ENCODE measurements at regions not wholly inside any gene's neighbourhood (a gene's known extent, or its start where the extent isn't known, plus 50 kb on each side); places are given as distances from the start of the nearest gene placed in this dataset.

DNA sequence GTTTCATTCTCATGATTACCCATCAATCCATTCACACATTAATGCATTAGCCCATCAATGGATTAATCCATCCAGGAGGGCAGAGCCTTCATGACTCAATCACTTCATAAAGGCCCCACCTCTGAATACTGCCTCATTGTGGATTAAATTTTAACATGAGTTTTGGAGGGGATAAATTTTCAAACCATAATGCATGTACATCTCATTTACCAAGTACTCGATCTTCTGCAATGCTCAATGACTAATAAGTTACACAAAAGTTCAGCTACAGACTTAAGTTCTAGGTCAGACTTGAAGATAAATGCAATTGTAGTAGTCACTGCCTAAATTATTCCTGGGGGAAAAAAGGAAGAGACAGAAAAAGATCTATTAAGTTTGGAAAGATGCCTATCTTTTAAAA is 120.0 kb upstream of the OSR1 start:
- H3K4me3 ChIP-seq, result no peak overlapping the region
- no peaks in the 10 kb centered on the region for H3K27me3 ChIP-seq (ENCODE audit: low read depth)
- TF ChIP-seq, protein P1, sequence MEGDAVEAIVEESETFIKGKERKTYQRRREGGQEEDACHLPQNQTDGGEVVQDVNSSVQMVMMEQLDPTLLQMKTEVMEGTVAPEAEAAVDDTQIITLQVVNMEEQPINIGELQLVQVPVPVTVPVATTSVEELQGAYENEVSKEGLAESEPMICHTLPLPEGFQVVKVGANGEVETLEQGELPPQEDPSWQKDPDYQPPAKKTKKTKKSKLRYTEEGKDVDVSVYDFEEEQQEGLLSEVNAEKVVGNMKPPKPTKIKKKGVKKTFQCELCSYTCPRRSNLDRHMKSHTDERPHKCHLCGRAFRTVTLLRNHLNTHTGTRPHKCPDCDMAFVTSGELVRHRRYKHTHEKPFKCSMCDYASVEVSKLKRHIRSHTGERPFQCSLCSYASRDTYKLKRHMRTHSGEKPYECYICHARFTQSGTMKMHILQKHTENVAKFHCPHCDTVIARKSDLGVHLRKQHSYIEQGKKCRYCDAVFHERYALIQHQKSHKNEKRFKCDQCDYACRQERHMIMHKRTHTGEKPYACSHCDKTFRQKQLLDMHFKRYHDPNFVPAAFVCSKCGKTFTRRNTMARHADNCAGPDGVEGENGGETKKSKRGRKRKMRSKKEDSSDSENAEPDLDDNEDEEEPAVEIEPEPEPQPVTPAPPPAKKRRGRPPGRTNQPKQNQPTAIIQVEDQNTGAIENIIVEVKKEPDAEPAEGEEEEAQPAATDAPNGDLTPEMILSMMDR (IDR thresholded peaks at IDR 0.05), result no peak
- DNase-seq (no peak), ATAC-seq (no peak)
- H3K9me3 ChIP-seq, result no peaks in the 10 kb centered on the region
- intact Hi-C loops (cut with DNase I), result no loop called here
- H3K36me3 ChIP-seq, result no peaks in the 10 kb centered on the region
- no peaks in the 10 kb centered on the region for H3K4me1 ChIP-seq
- H3K27ac ChIP-seq, result no peak overlapping the region

DNA sequence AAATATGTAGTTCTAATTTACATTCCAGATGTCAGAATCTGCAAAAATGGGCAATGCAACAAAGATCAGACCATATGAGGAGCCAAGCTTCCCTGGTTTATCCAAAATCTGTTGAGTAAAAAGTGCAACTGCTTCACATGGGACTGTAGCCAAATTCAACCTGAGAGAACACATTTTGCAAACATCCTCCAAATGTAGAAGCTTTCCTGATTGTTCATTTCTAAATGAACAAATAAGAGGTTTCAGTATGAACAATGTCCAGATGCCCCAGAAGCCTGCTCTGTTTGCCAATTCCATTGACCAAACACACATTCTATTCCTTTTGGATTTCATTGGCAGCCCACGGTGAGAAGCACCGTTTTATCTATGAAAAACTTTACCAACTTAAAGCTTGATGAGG is 117.9 kb upstream of the OSR1 start:
- H3K36me3 ChIP-seq, result no peaks in the 10 kb centered on the region
- DNase-seq (no peak), ATAC-seq (no peak)
- H3K27me3 ChIP-seq (ENCODE audit: low read depth), result no peaks in the 10 kb centered on the region
- TF ChIP-seq, protein P1 (IDR thresholded peaks at IDR 0.05), result no peak
- H3K27ac ChIP-seq, result no peak overlapping the region
- intact Hi-C loops (cut with DNase I), result no loop called here
- no peak overlapping the region for H3K4me3 ChIP-seq
- H3K4me1 ChIP-seq, result no peaks in the 10 kb centered on the region
- no peaks in the 10 kb centered on the region for H3K9me3 ChIP-seq

DNA sequence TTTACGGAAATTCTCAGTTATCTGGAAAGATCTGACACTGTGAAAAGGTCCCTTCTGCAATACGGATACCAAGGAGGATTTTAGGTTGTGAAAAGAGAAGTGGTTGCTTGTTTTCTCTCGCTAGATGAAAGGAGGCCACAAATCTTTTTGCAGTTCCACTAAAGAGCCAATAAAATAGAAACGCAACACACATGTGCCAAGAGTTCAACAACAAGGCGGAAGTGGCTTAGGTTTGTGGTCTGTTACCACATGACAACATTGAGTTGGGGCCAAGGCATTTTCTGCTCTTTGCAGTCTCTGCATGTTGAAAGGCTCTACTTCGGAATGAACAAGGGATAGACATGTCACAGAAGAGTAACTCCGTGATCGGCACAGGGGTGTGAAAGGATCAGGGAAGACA is 115.7 kb upstream of the OSR1 start:
- TF ChIP-seq, protein P1 (IDR thresholded peaks at IDR 0.05), result no peak
- Histone ChIP-seq H3K9me3 (no peaks in the 10 kb centered on the region), H3K4me1 (no peaks in the 10 kb centered on the region), H3K27me3 (ENCODE audit: low read depth) (no peaks in the 10 kb centered on the region), H3K4me3 (no peak overlapping the region), H3K27ac (no peak overlapping the region), H3K36me3 (no peaks in the 10 kb centered on the region)
- no peak for DNase-seq
- no peak for ATAC-seq
- intact Hi-C loops (cut with DNase I), result no loop called here

DNA sequence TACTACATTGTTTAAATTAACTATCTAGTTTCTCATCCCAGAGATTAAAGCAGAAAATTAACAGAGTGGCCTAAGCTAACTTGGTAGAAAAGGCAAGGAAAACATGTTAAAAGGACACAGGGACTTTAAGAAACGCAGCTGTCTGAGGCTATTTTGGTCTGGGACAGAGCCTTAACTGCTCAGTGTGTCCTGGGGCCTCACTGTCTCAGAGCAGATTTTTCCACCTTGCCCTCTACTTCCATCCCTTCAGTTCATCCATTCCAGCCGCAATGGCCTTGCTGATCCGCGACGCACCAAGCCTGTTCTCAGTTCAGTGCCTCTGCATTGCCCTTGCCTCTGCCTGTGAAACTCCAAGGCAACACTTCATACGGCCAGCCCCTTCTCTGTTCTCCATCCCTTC is 114.9 kb upstream of the OSR1 start:
- intact Hi-C loops (cut with DNase I), result no loop called here
- Histone ChIP-seq H3K9me3 (no peaks in the 10 kb centered on the region), H3K4me3 (no peak overlapping the region), H3K4me1 (no peaks in the 10 kb centered on the region), H3K36me3 (no peaks in the 10 kb centered on the region), H3K27ac (no peak overlapping the region), H3K27me3 (ENCODE audit: low read depth) (no peaks in the 10 kb centered on the region)
- ATAC-seq (no peak), DNase-seq (no peak)
- TF ChIP-seq, protein P1 (IDR thresholded peaks at IDR 0.05), result no peak

DNA sequence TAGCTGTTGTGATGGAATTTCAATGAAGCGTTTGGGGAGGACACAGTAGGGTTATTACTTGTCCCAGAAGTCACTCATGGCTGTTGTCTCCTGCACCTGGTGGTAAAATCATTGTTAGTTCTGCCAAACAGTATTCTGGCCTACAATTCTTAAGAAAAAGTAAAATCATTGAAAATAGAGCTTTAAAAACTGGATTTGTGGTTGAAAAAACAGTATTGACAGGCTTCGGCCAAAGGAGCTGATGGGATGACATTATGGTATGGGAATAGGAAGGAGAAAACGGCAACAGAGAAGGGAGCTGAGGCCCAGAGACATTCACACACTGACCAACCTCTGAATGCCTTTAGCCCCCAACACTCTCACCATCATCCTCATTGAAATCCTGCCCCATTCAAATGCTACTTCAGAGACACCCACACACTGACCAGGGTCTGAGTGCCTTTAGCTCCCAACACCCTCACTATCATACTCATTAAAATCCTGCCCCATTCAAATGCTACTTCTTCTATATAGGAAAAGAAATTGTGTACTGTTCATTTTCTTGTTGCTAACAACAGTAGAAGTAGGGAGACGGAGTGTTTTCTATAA is 114.1 kb upstream of the OSR1 start:
- no peaks in the 10 kb centered on the region for H3K4me1 ChIP-seq
- TF ChIP-seq, protein P1 (IDR thresholded peaks at IDR 0.05), result no peak
- no peaks in the 10 kb centered on the region for H3K36me3 ChIP-seq
- no peaks in the 10 kb centered on the region for H3K9me3 ChIP-seq
- H3K4me3 ChIP-seq, result no peak overlapping the region
- ATAC-seq, result no peak
- H3K27ac ChIP-seq, result no peak overlapping the region
- intact Hi-C loops (cut with DNase I), result no loop called here
- DNase-seq, result no peak
- no peaks in the 10 kb centered on the region for H3K27me3 ChIP-seq (ENCODE audit: low read depth)

DNA sequence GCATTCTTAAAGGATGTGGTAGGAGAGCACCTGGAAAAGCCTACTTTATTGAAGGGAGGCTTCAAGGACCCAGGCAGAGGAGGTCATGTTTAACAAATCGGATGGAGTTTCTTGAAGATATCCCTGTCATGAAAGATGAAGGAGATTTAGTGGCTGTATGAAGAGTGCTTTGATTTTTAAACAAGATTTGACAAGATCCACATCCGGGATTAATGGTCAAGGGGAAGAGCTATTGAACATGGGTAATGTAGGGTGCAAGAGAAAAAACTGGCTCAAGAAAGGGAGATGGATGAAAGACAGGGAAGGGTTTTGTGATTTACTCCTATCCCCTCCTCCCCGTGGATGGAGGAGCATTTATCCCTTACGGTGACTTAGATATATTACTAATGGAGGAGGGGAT is 113.1 kb upstream of the OSR1 start:
- no peak for DNase-seq
- no peak overlapping the region for H3K27ac ChIP-seq
- no peaks in the 10 kb centered on the region for H3K4me1 ChIP-seq
- H3K36me3 ChIP-seq, result no peaks in the 10 kb centered on the region
- intact Hi-C loops (cut with DNase I), result no loop called here
- no peak for ATAC-seq
- H3K4me3 ChIP-seq, result no peak overlapping the region
- TF ChIP-seq, protein P1 (IDR thresholded peaks at IDR 0.05), result no peak
- no peaks in the 10 kb centered on the region for H3K9me3 ChIP-seq
- H3K27me3 ChIP-seq (ENCODE audit: low read depth), result no peaks in the 10 kb centered on the region
